GM19468 (cell line): ENCODE measurements at regions not wholly inside any gene's neighbourhood (a gene's known extent, or its start where the extent isn't known, plus 50 kb on each side); places are given as distances from the start of the nearest gene placed in this dataset.

ENCODE experiments used
- ATAC-seq: cut with Tn5 transposase; IDR thresholded peaks from one replicate; pipeline ENCODE4 v1.9.1; 2021; ENCODE audit warnings: mild to moderate bottlenecking, moderate library complexity, moderate number of reproducible peaks; ENCODE audit not compliant: unreplicated experiment; ENCODE audit errors: extremely low read depth

DNA sequence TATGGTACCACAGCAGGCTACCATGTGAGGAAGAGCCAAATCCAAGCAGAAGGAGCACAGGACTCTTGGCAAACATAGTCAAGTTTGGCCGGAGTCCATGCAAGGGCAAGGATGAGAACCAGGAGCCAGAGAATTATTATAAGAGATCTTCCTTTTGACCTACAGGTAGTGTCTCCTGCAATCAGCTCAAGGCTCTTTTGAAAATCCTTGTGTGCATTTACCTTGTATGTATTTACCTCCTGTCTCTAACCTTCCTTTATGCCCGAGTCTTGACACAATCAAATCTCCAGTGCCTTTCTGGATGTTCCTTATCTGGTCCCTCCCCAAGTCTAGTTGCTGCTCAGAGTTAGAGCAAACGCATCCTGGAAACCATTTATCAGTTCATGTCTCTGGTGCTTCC is 855.0 kb upstream of the CELF4 start:
- ATAC-seq = no peak

DNA sequence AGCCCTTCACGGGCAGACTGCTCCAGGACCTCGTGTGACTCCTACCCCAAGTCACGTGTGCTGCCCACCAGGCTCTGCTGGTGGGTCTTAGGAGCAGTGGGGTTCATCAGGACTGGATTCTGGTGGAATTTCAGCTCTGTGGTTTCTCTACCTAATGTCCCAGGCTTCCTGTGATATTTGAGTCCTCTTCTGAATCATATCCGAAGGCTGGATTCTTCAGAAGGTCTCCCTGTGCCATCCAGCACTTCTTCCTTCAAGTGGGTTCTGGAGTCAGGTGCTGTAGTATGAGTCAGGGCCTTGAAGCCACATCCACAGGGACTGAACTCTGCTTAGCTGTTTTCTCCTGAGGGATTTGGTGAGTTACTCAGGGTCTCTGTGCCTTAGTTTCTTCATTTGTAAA is 850.2 kb upstream of the CELF4 start:
- no peak for ATAC-seq

DNA sequence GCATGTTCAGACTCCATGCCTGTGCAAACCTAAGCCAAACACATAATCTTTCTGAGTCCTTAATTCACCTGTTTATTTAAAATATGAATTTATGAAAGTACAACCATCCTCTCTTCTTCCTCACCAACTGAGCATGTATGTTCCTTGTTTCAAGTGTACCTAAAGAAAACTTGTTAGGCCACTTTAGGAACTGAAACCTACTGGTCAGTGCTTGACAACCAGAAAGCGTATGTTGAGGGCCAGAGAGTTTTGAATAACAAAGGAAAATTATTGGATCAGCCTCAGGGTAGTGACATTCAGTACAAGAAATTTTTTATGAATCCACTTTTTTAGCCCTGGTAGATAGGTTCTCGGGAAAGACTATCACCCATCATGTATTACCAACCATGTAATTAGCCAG is 847.6 kb upstream of the CELF4 start:
- no peak for ATAC-seq

DNA sequence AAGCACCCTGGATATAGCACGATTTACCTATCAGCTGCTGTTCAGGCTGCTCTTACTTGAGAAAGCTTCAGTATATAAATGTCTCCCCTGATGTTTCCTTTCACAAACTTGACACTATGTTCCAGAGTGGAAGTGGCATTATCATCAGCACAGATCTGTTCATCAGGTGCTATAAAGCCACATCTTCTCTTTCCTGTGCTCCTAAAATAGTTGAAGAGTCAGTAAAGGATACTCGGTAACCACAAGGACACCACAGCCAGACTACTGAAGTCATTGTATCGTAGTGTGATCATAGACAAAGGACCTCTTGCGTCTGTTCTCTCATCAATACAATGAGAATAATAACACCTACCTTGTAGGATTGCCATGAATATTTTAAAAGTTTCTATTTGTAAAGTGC is 841.0 kb upstream of the CELF4 start:
- ATAC-seq = no peak

DNA sequence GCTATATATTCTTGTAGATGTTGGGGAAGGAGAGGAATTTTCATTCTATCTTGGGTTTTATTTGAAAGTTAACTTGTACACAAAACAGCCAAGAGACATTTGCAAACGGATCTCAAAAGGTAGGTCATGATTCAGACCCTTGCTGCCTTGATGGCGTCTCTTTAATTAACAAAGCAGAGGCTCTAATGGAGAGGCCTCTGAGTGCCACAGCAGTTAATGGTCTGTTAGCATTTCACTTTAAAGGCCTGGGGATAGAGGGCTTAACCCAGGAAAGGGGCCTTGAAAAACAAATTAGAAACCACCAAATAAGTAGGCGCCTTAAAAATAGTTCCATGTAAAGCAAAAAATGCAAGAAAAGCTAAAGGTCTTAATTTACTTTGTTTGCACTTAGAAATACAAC is 836.9 kb upstream of the CELF4 start:
- no peak for ATAC-seq

DNA sequence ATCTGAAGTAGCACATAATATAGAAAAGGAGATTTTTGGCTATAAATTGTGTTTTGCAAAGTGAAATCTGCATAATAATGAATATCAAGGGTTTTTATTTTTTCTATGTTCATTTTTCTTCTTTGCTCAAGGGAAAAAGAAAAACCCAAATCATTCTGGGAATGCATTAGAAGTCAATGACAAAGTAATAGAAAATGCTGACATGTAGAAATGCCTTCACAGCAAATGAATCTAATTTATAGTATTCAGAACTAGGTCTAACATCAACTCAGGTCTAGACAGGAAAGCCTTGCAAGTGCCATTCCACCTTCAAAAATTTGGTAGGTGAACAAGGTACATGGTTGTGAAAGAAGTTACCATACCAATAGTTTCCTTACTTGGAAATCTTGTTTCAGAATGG is 831.5 kb upstream of the CELF4 start:
- ATAC-seq = no peak

DNA sequence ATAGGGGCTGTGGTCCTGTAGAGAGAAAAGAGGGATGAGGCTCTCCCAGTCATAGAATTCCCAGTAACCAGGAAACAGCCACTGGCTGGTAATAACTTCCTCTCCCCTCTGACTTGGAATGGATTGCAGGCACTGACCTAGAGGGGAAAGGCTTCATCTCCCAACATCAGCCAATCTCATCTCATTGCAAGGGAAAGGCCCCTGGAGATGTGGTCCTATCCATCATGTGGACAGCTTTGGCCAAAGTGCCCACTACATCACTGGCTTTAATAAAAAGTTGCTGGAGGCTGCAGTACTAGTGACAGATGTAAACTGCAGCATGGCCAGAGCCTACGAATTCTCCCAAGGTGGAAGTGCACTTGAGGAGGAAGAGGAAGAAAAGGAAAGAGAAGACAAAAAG is 820.5 kb upstream of the CELF4 start:
- ATAC-seq = no peak

DNA sequence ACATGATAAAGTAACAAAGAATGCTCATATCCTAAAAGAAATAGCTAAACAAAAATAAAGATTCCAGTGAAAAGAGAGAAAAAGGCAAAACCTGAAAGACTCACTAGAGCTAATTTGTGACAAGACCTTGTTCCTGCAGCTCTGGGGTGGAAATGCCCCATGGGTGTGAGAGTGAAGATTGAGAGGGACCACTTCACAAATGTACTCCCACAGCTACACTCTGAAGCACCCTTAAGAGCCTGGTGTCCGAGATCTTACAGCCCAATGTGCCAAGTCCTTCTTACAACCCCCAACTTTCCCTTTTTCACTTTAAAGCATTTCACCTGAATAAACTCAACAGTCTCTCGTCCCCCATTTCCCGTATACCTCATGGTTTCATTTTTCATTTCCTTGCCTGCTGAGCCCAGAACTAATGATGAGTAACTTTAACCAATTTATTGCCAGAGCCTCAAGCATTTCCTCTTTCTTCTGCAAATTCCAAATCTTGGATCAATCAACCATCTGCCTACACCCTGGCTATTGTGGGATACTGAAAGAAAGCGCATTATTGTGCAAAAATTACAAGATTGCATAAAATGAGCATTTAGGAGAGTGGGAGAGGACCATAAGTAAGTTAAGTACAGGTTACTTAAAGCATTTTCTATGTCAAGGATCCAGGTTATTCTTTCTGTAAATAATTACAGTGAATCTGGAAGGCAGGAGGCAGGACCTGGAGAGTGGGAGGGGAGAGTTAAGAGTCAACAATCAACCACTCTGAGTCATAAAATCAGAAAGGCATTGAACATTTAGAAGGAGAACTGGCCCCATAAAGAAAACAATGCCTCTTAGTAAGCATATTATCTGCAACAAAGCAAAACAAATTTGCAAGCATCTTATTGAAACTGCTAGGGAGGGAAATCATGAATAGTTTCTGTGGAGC is 804.4 kb upstream of the CELF4 start:
- no peak for ATAC-seq

DNA sequence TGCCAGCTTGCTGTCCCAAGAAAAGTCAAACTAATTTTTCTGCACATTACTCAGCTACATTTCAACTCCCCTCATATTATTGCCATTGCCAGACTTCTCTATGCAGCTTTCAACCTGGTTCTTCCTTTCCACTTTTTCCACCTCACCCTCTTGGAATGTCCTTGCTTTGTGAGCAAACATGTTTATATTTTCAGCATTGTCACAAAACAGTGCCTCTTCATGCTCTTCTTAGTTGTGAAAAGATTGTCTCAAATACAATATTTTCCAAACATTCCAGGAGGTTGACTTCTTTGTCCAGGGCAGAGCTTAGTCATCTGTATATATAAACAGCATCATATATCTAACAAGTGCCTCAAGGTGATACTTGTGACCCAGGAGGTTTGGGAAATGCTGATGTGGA is 803.3 kb upstream of the CELF4 start:
- ATAC-seq = no peak

DNA sequence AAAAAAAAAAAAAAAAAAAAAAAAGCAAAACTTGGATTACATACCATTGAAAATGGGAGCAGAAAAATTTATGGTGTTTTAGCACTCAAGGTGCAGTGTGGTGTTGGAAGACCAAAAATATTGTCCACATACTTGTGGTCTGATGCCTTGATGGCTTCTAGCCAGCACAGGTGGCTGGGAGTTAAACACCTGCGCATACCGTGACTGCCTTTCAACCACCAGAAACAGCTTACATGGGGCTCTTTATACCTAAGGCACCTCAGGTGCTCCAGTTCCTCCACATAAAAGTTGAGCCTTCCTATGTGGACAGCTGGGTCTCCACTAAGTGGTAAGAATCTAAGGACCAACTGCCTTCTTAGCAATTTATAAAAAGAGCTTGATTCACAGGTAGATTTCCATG is 802.6 kb upstream of the CELF4 start:
- no peak for ATAC-seq

DNA sequence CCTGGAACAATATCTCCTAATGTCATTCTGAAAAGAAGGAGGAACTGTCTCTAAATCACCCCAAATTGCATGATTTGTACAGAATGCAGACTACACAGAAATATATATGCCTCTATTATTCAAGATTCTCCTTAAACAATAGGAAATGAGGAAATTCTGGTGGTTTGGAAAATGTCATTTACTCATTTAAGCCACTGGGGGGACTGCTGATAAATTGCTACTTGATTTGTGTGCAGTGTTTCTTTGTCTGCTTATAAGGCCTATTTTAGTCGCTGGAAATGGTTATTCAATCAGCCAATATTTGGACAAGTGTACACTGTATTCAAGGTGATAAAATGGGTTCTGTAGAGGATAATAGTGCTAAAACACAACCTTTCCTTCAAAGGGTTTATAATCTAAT is 801.9 kb upstream of the CELF4 start:
- ATAC-seq = no peak

DNA sequence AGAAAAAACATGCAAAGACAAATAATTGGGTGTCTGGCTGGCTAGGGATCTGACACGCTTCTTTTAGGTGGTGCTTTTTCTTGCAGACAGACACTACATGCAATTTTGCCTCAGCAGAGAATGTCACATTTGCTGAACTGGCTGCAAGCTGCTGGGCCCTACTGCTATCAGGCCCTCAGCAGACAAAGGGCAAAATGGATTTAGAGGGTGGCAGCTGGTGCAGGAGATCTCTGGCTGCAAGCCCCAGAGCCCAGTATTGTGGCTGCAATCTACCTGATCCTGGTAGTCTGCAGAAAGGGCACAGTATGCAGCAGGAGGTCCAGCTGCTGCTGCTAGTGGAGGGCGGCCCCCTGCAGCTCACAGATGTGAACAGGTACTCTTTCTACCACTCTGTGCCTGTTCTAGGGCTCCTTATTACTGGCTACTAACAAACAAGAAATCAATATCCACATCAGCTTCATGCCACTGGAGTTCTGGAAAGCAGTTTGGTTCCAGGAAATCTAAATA is 796.7 kb upstream of the CELF4 start:
- no peak for ATAC-seq

DNA sequence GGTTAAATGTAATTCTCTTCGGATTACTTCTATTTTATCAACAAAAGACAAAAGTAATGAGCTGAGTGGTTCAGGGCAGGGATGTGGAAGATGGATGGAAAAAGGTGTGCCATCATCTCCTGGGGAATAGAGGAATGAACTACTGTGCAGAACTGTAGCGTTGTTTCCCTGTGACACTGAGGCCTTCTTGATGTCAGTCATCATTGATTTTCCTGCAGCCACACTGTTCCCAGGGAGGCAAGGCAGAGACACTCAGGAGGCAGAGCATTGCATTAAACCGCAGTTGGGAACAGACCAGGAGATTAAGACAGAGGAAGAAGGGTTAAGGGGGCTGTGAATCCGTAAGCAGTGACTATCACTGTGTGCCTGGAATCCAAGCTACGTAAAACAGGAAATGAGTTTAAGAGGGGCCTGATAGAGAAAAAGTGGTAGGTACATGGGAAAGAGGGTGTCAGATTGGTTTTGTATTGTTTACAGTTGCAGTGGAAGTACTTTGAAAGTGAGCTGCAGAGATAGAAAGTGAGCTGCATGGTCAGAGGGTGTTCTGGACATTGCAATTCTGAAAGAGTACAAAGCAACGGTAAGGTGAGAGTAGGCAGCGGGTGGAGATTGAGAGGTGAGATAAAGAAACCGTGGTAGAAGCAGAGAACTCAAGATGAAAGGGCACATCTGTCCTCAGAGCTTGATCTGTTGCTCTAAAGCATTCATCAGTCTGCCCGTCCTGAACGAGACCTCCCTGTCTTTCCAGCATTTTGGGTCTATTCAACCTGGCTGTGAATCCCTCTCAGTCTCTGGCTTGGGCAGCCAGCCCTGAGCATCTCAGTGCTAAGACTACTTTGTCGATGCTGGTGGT is 793.4 kb upstream of the CELF4 start:
- ATAC-seq = no peak

DNA sequence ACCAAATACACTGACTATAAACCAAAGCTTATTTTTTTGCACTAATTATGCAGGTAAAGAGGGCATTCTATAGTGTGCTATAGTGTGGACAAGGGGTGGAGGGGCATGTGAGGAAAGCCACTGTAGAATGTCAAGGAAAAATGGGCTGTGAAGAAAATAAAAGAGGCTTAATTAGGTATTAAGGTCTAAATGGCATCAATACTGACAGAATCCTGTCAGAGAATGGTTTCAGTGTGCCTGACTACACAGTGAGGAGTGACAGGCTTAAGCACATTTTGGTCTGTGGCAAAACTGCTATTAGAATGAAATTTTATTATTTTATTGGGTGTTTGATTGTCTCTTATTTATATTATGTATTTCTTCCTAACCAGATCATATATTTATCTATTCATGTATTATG is 787.6 kb upstream of the CELF4 start:
- ATAC-seq = no peak

DNA sequence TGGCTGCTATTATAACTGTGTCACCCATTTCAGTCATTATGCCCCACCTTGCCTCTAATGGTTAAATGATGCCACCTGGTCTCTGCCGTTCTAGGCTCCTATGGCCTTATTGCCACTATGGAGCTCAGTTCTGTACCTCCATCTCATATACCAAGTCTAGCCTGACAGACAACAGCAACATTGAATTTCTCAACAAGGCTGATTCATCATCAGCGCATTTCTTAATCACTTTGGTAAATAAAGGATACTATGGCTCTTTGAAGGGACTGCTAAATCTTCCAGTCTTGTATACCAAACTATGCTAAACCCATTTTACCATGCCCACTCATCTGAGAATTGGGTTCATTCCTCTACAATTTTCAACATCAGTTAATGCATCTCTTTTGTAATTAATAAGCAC is 784.5 kb upstream of the CELF4 start:
- no peak for ATAC-seq

DNA sequence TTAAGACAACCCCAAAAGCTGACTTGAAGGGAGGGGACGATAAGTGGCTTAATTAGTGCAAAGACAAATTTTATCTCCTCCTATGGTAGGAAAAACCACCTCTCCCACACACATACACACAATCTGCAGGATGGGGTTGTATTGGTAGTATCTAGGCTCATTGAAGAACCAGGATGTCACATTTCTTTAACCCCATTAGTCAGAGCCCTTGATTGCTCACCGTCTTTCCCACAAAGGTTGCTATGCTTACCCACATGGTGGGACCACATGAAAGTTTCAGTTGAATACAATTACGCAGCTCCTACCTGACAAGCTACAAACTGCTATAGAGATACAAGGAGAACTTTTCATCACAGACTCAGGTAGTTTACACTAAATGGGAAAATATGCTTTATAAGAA is 765.0 kb upstream of the CELF4 start:
- no peak for ATAC-seq

DNA sequence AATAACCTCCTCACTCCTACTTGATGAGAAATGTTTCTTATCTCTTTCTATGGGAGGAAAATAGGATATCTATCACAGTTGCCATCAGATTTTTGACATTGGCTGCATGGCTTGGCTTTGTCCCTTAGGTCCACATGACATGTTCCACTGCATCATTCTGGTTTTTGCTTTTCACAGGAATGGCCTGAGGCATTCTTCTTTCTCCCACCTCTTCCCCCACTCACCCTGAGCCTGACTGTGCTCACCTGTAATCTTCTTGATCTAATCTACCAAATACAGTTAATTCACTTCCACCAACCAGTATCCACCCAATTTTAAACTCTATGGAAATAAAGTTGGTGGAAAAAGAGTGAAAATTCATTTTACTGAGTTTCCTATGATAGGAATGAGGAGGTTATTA is 763.5 kb upstream of the CELF4 start:
- no peak for ATAC-seq

DNA sequence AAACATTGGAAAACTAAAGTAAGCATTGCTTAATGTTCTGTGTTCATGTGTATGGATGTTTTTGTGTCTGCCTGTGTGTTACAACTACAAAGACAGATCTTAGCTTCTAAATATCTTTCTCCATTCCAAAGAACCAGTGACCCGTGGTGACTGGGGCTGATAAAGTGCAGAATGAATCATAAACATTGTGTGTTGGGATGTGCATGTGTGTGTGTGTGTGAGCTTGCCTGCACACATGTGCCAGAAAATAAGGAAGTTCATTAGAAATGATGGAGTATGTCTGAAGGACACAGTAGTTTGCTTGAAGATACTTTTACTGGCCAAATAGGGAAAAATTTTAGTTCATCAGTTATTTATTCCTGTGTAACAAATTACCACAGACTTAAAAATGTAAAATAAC is 756.6 kb upstream of the CELF4 start:
- ATAC-seq = no peak

DNA sequence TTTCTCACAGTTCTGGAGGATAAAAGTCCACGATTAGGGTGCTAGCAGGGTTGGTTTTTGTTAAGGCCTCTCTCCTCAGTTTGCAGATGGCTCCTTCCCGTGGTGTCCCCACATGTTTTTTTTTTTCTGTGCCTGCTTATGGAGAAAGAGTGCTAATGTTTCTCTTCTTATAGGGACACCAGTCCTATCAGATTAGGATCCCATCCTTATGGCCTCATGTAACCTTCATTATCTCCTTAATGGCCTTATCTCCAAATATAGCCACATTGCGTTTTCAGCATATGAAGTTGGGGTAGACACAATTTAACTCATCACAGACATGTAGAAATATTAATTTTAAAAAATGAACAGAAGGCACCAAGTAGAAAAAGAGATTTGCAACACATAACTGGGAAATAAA is 755.7 kb upstream of the CELF4 start:
- ATAC-seq = no peak

DNA sequence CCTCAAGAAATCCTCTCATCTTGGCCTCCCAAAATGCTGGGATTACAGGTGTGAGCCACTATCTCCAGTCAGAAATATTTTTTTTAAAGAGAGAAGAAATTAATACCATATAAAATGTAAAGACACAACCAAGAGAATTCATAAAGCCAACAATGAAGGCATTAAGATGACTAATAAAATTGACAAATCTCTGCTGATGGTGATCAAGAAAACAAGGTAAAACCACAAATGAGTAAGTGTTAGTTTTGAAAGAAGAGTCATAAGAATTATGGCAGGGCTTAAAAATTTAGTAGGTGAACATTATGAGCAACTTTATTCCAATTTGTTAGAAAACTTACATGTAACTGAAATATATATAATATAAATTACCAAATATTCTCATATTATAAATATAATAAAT is 752.8 kb upstream of the CELF4 start:
- ATAC-seq = no peak

DNA sequence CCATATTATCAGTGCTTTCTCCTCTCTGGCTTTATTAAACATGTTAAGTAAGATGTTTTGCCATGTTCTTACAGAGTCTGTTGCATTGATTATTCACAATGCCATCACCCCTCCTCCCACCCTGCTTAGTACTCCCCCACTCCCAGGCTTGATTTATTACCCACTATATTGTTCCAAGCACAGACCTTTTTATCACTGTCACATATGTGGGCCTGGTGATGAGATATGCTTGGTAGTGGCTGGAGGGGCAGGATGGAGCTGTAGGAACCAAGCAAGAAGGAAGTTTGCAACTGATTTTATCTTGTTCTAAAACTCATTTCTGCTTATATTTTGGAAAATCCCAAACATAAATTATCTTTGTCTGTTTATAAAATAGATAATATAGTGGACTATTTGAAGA is 748.2 kb upstream of the CELF4 start:
- ATAC-seq = no peak
